ENCODE measurements at regions not wholly inside any gene's neighbourhood (a gene's known extent, or its start where the extent isn't known, plus 50 kb on each side); places are given as distances from the start of the nearest gene placed in this dataset.

DNA sequence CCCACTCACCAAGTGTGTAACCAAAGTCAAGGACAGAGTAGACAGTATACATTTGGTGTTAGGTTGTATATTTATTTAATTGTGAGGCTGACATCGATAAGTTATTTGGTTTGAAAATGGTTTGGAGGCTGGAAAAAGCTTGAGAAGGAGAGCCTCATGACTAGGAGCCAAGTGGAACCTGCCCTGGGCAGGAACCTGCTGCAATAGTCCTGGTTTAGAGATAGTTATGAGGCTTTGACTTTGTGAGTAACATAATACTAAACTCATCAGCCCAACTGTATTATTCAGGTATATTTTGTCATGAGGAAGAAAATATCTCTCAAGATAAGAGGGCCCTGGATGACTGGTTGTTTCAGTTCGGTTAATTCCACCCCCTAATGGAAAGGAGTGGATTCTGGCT is 234.3 kb upstream of the CYRIA start:
- no peak for DNase-seq (ENCODE audit: low read depth)

DNA sequence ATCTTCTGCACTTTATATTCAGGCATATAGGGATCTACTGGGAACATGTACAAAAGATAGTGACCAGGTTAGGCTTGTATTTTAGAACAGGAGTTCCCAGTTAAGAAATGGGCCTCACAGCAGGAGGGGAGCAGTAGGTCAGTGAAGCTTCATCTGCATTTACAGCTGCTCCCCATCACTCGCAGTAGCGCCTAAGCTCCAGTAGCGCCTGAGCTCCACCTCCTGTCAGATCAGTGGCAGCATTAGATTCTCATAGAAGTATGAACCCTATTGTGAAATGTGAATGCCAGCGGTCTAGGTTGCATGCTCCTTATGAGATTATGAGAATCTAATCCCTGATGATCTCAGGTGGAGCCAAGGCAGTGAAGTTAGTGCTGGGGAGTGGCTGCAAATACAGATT is 224.4 kb upstream of the CYRIA start:
- DNase-seq (ENCODE audit: low read depth) = no peak

DNA sequence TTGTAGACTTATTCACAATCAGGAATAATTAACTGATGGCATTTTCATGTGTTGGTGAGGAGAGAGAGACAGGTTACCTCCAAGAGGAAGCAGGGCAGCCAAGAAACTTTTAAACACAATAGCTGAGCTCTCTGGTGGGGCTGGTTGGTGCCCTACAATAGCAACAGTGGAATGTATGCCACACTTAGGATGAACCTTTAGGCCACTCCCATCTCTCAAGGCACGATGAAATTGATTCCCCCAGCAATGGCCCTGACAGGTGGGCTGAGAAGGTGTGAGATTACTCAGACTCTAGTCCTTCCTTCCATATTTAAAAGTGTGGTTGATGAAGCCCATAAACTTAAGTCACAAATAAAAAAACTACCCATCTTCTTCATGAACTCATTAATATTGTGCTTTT is 219.4 kb upstream of the CYRIA start:
- no peak for DNase-seq (ENCODE audit: low read depth)

DNA sequence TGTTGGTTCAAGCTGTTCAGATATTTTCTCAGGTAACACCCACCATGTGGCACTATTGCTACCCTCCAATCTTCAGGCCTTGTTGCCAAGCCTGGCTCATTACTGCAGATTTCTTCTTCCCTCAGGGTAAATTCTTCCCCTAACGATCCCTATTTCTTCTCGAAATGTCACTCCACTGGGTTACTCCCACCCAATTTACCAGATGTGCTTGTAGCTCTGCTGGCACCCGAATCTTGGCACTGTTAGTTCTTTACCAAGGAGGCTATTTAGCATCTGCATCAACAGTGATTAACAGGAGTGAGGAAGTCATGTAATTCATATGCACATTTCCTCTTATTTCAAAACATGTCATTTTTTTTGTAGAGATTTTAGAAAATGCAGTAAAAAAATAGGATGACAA is 217.1 kb upstream of the CYRIA start:
- DNase-seq (ENCODE audit: low read depth) = no peak

DNA sequence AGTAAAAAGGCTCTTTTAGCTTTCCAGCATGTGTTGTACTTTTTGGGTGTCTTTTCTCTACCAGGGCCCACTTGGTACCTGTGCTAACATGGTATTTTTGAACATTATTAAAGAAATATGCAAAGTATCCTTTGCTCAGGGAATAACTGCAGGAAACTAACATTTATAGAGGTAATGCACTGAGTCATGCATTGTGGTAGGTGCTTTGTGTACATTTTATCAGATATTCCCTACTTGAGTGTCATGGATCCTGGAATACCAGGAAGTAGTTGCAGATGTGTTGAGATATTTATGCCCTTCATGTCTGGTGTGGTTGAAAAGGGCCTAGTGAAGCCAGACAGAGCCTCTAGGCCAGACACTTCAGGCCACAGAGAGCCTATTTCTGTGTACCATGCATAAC is 215.5 kb upstream of the CYRIA start:
- no peak for DNase-seq (ENCODE audit: low read depth)

DNA sequence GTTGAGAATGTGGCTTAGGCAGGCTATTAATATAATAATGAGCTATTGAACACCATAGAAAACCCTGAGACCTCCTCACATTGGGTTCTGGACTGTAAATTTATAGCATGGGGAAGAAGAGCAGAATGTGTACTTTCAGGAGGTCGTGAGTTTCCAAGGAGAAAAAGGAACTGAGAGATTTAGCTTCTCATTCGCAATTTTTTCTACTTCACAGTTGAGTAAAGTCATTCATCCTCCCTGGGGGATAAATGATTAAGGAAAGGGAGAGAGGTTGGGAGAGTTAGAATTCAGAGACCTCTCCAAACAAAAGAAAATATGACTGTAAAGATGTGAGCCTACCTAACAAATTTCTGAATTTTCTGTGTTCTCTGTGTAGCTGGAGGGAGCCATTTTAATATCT is 205.8 kb upstream of the CYRIA start:
- DNase-seq (ENCODE audit: low read depth) = no peak

DNA sequence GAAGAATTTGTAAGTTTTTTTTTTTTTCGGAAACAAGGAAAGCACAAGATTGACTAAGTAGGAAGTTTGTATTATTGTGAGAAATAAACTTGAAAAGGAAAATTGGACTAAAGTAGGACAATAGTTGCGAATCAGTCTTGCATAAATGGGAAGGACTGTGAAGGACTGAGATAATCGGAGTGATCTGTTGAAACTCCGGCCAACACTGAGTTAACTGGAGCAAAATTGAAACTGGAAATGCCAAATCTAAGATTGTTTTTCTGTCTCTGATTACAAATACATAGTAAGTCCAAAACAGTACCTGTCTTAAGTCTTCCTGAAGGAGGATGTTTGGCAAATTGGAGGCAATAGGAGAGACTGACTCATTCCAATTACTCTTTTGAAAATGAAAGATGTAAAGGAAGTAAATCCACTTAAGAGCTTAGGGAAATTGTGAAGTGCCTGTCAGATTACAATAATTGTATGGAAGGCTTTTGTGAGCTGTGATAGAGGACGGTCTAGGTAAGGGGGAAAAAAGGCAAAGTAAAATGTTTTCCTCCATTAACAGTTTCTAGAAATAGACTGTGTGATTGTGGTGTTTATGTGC is 204.9 kb upstream of the CYRIA start:
- no peak for DNase-seq (ENCODE audit: low read depth)

DNA sequence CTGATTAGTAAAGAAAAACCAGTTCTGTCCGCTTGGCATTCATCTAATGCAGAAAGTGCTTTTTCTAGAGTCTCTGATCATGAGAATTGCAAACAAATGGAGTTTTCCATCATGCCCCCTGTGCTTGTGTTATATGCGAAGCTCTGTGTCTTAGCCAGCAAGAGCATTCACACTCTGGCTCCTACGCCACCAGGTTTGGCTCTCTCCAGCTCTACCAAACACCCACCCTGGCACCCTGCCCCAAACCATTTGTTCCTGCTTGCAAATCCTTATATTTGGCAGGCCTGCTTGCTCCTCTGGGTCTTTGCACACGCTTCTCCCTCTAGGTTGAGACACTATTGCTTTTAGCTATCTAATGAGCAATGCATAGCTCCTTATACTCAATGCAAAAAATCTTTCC is 204.1 kb upstream of the CYRIA start:
- no peak for DNase-seq (ENCODE audit: low read depth)

DNA sequence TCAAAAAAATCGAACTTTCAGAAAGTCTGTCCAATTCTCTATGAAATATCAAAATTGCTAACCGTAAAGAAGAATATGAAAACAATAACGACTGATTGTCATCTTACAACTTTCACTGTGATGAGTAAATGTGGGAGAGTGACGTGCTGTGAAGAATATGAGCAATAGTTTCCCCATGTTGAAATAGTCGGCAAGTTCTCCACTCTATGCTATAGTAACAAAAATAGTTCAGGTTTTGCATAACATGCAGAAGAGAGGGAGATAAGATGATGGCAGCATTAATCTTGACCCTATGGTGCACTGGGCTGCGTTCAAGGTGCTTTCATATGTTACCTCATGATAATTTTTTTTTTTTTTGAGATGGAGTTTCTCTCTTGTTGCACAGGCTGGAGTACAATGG is 196.8 kb upstream of the CYRIA start:
- DNase-seq (ENCODE audit: low read depth) = no peak

DNA sequence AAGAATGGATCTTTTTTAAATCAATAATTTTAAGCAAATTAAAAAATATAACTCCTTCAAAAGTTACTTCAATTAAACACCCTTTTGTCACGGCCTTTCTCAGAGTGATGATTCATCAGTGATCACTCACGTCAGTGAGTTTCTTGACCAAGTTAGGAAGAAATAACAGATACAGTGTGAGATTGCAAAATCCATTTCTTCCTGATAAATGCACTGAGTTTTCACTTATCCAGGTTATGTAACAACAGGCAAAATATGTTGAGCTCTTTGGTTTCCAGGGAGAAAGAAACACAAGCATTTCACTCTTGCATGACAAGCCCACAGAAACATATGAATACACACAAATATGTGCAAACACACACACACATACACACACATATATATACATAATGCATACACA is 195.9 kb upstream of the CYRIA start:
- no peak for DNase-seq (ENCODE audit: low read depth)

DNA sequence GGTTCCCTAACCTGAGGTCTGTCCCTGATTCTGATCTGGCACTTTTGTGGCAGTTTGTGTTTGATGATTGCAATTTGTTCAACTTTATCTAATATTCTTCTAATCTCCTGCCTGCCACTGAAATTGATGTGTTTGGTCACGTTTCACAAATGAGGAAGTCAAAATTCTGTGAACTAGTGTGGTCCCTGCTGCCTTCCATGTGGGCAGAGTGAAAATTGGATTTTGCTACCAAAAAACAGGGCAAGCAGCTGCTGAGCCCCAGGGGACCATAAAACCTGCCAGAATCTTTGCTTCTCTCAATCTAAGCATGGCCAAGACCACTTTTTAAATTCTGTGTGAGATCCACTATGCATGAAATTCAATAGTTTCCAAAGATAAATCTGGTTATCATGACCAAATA is 195.5 kb upstream of the CYRIA start:
- no peak for DNase-seq (ENCODE audit: low read depth)

DNA sequence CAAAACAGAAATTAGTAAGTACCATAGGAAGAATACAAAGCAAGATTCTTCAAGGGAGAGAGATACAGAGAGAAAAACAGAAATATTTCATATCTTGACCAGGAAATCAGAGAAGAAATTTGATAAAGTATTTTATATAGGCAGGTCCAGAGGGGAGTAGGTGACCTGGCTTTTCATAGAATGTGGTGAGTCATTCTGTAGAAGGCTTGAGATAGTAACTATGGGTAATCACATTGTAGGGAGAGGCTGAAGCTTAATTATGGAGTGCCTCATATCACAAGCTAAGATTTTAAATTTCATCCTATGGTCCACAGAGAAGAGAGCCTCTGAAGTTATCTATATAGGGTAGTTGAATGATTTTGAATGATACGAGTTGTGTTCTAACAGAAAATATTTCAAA is 195.0 kb upstream of the CYRIA start:
- DNase-seq (ENCODE audit: low read depth) = no peak

DNA sequence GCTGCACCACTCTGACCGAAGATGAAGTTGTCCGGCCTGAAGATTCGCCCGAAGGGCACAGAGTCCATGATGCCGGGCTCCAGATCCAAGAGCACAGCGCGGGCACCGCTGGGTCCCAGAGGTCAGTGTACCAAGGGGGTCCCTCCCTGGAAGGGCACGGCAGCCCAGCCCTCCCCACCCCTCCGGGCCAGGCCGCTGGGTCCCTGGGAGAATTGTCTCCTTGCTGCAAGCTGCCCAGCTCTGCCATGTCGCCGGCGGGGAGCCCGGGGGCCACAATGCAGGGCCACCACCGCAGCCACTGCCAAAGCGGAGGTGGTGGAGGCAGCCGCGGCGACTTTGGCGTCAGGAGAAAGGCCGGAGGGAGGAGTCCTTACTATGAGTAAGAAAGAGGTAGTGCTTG is 189.5 kb upstream of the CYRIA start:
- DNase-seq (ENCODE audit: low read depth) = no peak

DNA sequence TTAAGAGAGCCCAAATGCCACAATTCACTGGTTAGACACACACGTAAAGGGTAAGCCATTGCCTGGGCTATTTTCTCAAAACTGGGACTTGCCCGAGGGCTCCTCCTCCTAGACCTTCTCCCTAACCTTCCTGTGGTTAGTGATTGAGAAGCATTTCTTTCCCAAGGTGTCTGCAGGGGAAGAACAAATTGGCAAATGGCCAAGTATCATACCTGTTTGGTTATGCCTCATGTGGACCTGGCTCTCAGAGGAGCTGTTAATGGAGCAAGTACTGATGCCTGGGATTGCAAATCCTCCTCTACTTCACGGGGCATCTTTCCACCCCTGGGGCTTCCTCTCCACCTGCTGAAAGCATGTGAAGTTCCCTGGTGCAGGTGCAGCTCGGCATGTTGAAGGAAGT is 187.5 kb upstream of the CYRIA start:
- no peak for DNase-seq (ENCODE audit: low read depth)

DNA sequence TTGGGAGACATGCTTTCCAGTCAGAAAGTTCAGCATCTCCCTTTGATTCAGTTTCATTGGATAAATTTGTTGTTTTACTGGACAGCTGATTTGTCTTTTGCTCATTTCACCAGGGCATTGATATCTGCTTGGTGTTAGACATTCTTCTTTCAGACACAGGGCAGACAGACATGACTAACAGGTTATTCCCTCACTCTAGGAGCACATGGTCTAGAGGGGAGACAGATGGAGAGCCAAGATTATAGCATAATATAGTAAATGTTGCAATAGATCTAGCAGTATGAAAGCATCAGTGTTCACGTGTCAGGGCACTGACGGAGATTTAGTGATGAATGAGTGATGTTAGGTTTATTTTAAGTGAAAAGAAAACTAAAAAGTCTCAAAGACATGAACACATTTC is 187.0 kb upstream of the CYRIA start:
- no peak for DNase-seq (ENCODE audit: low read depth)

DNA sequence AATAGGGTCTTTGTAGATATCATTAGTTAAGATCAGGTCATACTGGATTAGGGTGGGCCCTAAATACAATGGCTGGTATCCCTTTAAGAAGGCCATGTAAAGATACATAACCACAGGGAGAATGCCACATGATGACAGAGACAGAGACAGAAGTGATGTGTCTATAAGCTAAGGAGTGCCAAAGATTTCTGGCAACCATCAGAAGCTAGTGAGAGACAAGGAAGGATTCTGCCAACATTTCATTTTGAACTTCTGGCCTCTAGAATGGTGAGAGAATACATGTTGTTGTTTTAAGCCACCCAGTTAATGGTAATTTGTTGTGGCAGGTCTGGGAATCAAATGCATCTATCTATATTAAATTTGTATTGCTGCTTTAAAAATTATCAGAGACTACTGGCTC is 185.5 kb upstream of the CYRIA start:
- no peak for DNase-seq (ENCODE audit: low read depth)

DNA sequence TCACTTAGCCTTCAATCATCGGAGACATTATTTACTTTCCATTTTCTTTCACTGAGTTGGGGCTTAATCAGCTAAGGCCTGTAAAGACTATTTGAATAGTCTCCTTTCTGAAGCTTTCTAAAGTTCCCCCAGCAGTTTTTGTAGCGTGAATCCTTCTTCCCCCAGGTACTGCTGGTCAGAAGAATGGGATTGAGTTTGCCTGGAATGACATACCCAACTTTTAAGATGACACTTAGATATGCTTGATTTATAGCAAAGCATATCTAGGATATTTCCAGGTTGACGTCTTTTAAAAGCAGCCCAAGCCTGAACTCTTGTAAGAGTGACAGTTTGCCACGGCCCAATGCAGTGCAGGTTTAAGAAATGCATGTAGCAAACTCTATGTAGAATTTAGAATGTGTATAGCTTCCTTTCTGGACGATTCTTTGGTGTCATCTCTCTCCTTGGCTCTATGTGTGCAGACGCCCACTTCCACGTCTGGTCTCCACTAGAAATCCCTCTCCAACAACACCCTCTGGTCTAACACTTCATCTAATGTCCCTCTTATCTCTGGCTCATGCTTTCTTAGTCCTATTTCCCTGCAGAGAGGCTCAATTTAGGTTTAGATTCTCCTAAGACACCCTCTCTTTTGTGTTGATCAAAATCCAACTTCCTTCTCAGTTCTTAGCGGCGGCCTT is 175.0 kb upstream of the CYRIA start:
- no peak for DNase-seq (ENCODE audit: low read depth)

DNA sequence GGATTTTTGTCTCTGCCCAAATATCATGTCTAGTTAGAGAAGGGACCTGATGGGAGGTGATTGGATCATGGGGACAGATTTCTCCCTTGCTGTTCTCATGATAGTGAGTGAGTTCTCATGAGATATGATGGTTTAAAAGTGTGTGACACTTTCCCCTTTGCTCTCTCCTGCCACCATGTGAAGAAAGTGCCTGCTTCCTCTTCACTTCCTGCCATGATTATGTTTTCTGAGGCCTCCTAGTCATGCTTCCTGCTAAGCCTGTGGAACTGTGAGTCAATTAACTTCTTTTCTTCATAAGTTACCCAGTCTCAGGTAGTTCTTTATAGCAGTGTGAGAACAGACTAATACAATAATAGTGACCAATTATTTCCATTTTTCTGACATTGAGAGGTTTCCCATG is 167.3 kb upstream of the CYRIA start:
- no peak for DNase-seq (ENCODE audit: low read depth)

DNA sequence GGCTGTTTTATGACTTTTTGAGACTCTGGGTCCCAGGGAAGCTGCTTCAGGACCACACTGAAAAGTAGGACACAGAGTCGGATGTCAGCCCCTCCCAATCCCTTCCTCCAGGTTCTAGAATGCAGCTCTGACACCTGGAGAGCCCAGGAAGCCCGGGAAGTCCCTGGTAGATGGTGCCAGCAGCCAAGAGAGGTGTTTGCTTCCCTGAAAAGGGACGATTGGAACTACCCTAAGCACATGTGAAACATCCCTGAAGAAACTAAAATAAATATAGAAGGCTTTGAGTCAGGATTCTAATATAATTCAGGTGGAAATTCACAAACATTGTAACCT is 163.2 kb upstream of the CYRIA start:
- no peak for DNase-seq (ENCODE audit: low read depth)

DNA sequence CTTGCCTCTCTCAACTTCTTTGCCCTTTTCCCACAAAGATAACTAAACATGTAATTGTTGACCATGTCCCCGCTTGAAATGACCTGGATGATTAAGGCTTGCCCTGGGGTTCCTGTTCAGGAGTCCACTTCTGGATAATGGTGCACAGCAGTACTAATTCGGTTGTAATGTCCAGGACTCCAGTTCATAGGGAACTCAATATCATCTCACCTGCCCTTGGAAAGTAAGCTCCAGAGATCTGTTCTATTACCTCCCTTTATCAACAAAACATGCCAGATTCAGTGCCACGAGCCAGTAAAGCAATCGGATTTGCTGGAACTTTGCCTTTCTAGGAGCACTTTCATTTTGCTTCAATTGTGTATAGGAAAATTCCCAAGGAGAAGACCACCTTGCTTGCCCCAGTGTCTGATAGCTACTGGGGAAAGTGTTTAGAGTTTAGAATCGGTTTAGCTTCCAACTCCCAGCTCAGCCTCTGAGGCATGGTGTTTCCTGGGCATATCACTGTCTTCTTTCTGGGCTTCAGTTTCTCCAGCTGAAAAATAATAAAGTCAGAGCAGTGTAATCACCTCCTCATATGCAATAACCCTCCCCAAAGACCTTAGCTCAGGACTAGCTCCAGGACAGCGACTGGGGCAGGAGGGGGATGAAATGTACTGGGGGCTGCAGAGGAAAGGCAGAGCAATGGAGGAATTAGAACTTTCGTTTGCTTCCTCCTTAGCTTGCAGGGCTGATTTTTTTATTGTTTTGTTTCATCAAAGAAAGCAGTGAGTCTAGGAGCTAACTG is 162.6 kb upstream of the CYRIA start:
- no peak for DNase-seq (ENCODE audit: low read depth)

DNA sequence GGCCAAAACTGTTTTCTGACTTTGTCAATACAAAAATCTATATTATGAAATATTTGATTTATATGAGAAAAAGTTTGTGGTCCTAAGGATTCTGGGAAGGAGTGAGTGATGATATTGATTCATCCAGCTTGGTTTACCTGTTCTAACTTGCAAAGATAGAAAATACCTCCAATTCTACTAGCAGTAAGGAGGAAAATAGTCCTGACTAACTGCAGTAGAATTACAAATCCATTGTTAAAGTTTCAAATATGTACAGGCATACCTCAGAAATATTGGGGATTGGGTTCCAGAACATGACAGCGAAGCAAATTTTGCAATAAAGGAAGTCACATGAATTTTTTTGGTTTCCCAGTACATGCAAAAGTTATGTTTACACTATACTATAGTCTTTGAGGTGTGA is 158.8 kb upstream of the CYRIA start:
- DNase-seq (ENCODE audit: low read depth) = no peak

DNA sequence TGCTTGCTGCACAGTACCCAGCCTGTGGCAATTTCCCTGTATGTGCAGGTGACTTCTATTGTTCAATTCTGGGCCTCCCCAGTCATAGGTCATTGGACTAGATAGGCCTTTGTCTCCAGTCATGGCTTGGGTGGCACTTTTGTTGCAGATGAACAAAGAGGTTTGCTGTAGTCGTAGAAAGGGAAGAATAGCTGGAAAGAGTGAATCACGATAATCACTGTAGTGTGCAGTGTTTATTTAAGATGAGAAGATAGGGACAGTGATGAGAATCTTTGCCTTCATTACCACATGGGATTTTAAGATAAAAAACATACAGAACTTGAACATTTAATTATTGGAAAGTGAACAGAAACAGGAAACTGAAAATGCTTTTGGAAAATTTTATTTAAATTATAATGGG is 156.1 kb upstream of the CYRIA start:
- DNase-seq (ENCODE audit: low read depth) = no peak

DNA sequence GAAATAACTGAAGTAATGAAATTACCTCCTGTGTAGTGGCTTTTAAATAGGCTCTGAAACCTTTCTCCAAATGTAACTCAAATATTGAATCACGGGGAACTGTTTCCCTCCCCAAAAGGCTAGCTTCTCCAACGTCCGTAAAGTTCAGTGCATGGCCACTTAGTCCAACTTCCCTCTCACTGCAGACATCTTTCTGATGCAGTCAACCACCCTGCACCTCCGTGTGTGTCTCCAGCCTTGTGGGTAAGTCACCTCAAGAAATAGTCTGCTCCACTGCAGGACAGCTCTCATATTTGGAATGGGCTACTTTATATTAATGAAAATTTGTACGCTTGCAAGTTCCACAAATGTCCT is 152.5 kb upstream of the CYRIA start:
- no peak for DNase-seq (ENCODE audit: low read depth)
